H1 (cell line): ENCODE measurements at regions not wholly inside any gene's neighbourhood (a gene's known extent, or its start where the extent isn't known, plus 50 kb on each side); places are given as distances from the start of the nearest gene placed in this dataset.

Experiments used
- CTCF ChIA-PET: fragments of 300-600 bp; sonication (Branson Sonifier 250); formaldehyde crosslinking; loops from one replicate; lab custom pipeline; 2021; ENCODE audit not compliant: partially characterized antibody; lab: Charles Lee
- POLR2A ChIA-PET: fragments of 300-600 bp; sonication (Branson Sonifier 250); formaldehyde crosslinking; loops from one replicate; lab custom pipeline; 2021; ENCODE audit warnings: inconsistent platforms; ENCODE audit not compliant: partially characterized antibody; lab: Charles Lee
- DNase-seq, 2 experiments: peaks; one replicate each; pipeline versions ENCODE4 v3.0.0 to v3.0.0-alpha.2; 2010 to 2022; ENCODE audit warnings: low spot score in 2 of 2, low read depth in 1 of 2, mixed read lengths in 1 of 2
- FAIRE-seq: peaks from 2 replicates; lab custom pipeline; 2011; peaks lifted over from hg19 to GRCh38; lab: Jason Lieb, UNC
- H2AFZ ChIP-seq: 2 replicates; pipeline ENCODE4 v1.8.1; 2012; ENCODE audit warnings: low read length, inconsistent platforms
- H2AK5ac ChIP-seq: 2 replicates; pipeline ENCODE4 v1.6.1; 2013; ENCODE audit warnings: low read depth, low read length
- H2BK120ac ChIP-seq: replicated peaks from 2 replicates; pipeline ENCODE3; 2013; ENCODE audit warnings: low read depth, low read length, inconsistent platforms
- H2BK12ac ChIP-seq: 2 replicates; pipeline ENCODE4 v1.6.1; 2013; ENCODE audit warnings: low read depth, low read length
- H2BK15ac ChIP-seq: 2 replicates; pipeline ENCODE4 v1.6.1; 2013; ENCODE audit warnings: low read length
- H2BK20ac ChIP-seq: 2 replicates; pipeline ENCODE4 v1.6.1; 2013; ENCODE audit warnings: low read length
- H2BK5ac ChIP-seq: 2 replicates; pipeline ENCODE4 v1.6.1; 2013; ENCODE audit warnings: low read depth, low read length
- H3K14ac ChIP-seq: 2 replicates; pipeline ENCODE4 v1.6.1; 2013; ENCODE audit warnings: inconsistent platforms; ENCODE audit not compliant: insufficient read length
- H3K18ac ChIP-seq: 2 replicates; pipeline ENCODE4 v1.6.1; 2013; ENCODE audit warnings: low read length; ENCODE audit errors: extremely low read depth
- H3K23ac ChIP-seq: 2 replicates; pipeline ENCODE4 v1.6.1; 2013; ENCODE audit warnings: inconsistent platforms; ENCODE audit not compliant: insufficient read length
- H3K23me2 ChIP-seq: 2 replicates; pipeline ENCODE4 v1.6.1; 2013; ENCODE audit warnings: low read depth, low read length
- H3K27ac ChIP-seq: 2 replicates; pipeline ENCODE4 v1.6.1; 2011; ENCODE audit warnings: low read depth, low read length, inconsistent platforms
- H3K27me3 ChIP-seq, 4 experiments: replicated peaks in 1 of 4; 1 replicate in 1 of 4; 2 replicates in 3 of 4; pipeline versions ENCODE4 v1.6.1 to v1.8.1; 2011 to 2013; ENCODE audit warnings: low read length in 3 of 4, mild to moderate bottlenecking in 3 of 4, inconsistent platforms in 2 of 4, mixed read lengths in 2 of 4, moderate library complexity in 1 of 4; ENCODE audit not compliant: control insufficient read depth in 3 of 4, insufficient read depth in 3 of 4; ENCODE audit errors: extremely low read depth in 1 of 4
- H3K36me3 ChIP-seq, 4 experiments: 2 replicates each; pipeline versions ENCODE4 v1.6.1 to v1.8.1; 2011 to 2013; ENCODE audit warnings: mild to moderate bottlenecking in 4 of 4, low read length in 3 of 4, moderate library complexity in 2 of 4, control low read depth in 1 of 4, inconsistent platforms in 1 of 4; ENCODE audit not compliant: insufficient read depth in 4 of 4, control insufficient read depth in 2 of 4
- H3K4ac ChIP-seq: replicated peaks from 2 replicates; pipeline ENCODE3; 2013; ENCODE audit warnings: low read length, low read depth, mixed read lengths, inconsistent platforms; ENCODE audit not compliant: insufficient read length
- H3K4me1 ChIP-seq, 4 experiments: replicated peaks in 1 of 4; 1 replicate in 1 of 4; 2 replicates in 3 of 4; pipeline versions ENCODE4 v1.6.1 to v1.8.1; 2011 to 2013; ENCODE audit warnings: low read length in 3 of 4, inconsistent platforms in 2 of 4, mixed read lengths in 1 of 4; ENCODE audit not compliant: insufficient read depth in 4 of 4, control insufficient read depth in 3 of 4
- H3K4me2 ChIP-seq, 2 experiments: 2 replicates each; pipeline versions ENCODE4 v1.6.1 to v1.8.1; 2011 to 2013; ENCODE audit warnings: low read depth in 2 of 2, low read length in 2 of 2, control low read depth in 1 of 2, inconsistent platforms in 1 of 2, mild to moderate bottlenecking in 1 of 2; ENCODE audit not compliant: insufficient read depth in 1 of 2
- H3K4me3 ChIP-seq, 4 experiments: fragments of 200-600, 300-600 bp in 1 of 4; sonication (generic), shearing (Covaris generic), sonication (Bioruptor Twin) in 1 of 4; 2 replicates each; pipeline versions ENCODE4 v1.5.1 to v1.8.1; 2011 to 2016; ENCODE audit warnings: low read length in 4 of 4, low read depth in 3 of 4, control low read depth in 2 of 4, inconsistent platforms in 2 of 4, mild to moderate bottlenecking in 2 of 4, mixed read lengths in 1 of 4, moderate library complexity in 1 of 4; ENCODE audit not compliant: insufficient read depth in 2 of 4; ENCODE audit errors: extremely low read depth in 1 of 4
- H3K56ac ChIP-seq: replicated peaks from 2 replicates; pipeline ENCODE3; 2013; ENCODE audit warnings: low read depth, mild to moderate bottlenecking, mixed read lengths, low read length, inconsistent platforms; ENCODE audit not compliant: insufficient read length
- H3K79me1 ChIP-seq: 2 replicates; pipeline ENCODE4 v1.6.1; 2013; ENCODE audit warnings: low read depth, low read length, control low read depth
- H3K79me2 ChIP-seq, 2 experiments: 2 replicates each; pipeline versions ENCODE4 v1.6.1 to v1.8.1; 2012 to 2013; ENCODE audit warnings: low read length in 2 of 2, mild to moderate bottlenecking in 2 of 2, inconsistent platforms in 1 of 2; ENCODE audit not compliant: insufficient read depth in 2 of 2, control insufficient read depth in 1 of 2
- H3K9ac ChIP-seq, 4 experiments: replicated peaks in 1 of 4; 1 replicate in 1 of 4; 2 replicates in 3 of 4; pipeline versions ENCODE4 v1.6.1 to v1.8.1; 2011 to 2013; ENCODE audit warnings: low read depth in 3 of 4, low read length in 3 of 4, control low read depth in 2 of 4, mild to moderate bottlenecking in 2 of 4, moderate library complexity in 2 of 4, inconsistent platforms in 1 of 4; ENCODE audit errors: extremely low read depth in 1 of 4
- H3K9me3 ChIP-seq, 2 experiments: 2 replicates each; pipeline versions ENCODE4 v1.6.1 to v1.8.1; 2012 to 2013; ENCODE audit warnings: mild to moderate bottlenecking in 2 of 2, moderate library complexity in 2 of 2, control low read depth in 1 of 2, inconsistent platforms in 1 of 2, low read depth in 1 of 2, low read length in 1 of 2, mixed read lengths in 1 of 2; ENCODE audit not compliant: insufficient read depth in 2 of 2
- H4K20me1 ChIP-seq, 2 experiments: replicated peaks in 1 of 2; 2 replicates each; pipeline versions ENCODE3 to v1.8.1; 2011 to 2013; ENCODE audit warnings: inconsistent platforms in 2 of 2, low read length in 2 of 2, mild to moderate bottlenecking in 1 of 2; ENCODE audit not compliant: insufficient read depth in 2 of 2, control insufficient read depth in 1 of 2
- H4K5ac ChIP-seq: 2 replicates; pipeline ENCODE4 v1.6.1; 2013; ENCODE audit warnings: low read length, low read depth, mixed read lengths, inconsistent platforms; ENCODE audit not compliant: insufficient read length
- H4K8ac ChIP-seq: 2 replicates; pipeline ENCODE4 v1.8.0; 2013; ENCODE audit warnings: mild to moderate bottlenecking, moderate library complexity, low read length, inconsistent platforms; ENCODE audit not compliant: insufficient read depth; ENCODE audit errors: extremely low read depth
- H4K91ac ChIP-seq: replicated peaks from 2 replicates; pipeline ENCODE3; 2013; ENCODE audit warnings: low read length, mixed read lengths, inconsistent platforms; ENCODE audit not compliant: insufficient read length
- CTCF ChIP-seq, 3 experiments: IDR thresholded peaks; 1 replicate in 2 of 3; 2 replicates in 1 of 3; pipeline versions ENCODE4 v1.5.1 to v1.6.1; 2011; ENCODE audit warnings: low read length in 3 of 3, mild to moderate bottlenecking in 3 of 3, inconsistent platforms in 2 of 3, low read depth in 1 of 3, moderate library complexity in 1 of 3; ENCODE audit not compliant: insufficient read depth in 1 of 3; ENCODE audit errors: control extremely low read depth in 1 of 3
- KDM4A ChIP-seq: IDR thresholded peaks from one replicate; pipeline ENCODE4 v1.7.1; 2012; ENCODE audit warnings: low read depth, mild to moderate bottlenecking, moderate library complexity, low read length, inconsistent platforms; ENCODE audit not compliant: severe bottlenecking
- RAD21 ChIP-seq, 2 experiments: IDR thresholded peaks in 1 of 2; conservative IDR thresholded peaks in 1 of 2; 2 replicates each; pipeline ENCODE4 v1.6.1; 2011; ENCODE audit warnings: low read depth in 2 of 2, low read length in 2 of 2, improper control_type of control experiment in 1 of 2, inconsistent platforms in 1 of 2, mild to moderate bottlenecking in 1 of 2, moderate library complexity in 1 of 2

- Histone ChIP-seq H3K23ac (no peak overlapping the region), H4K5ac (no peak overlapping the region), H2BK20ac (no peak overlapping the region), H4K8ac (no peak overlapping the region), H3K4me2 (no peak overlapping the region), H3K79me1 (no peaks in the 10 kb centered on the region), H3K27ac (no peak overlapping the region), H3K27me3 (no peaks in the 10 kb centered on the region), H3K14ac (no peak overlapping the region), H3K79me2 (no peaks in the 10 kb centered on the region), H3K4me3 (no peak overlapping the region), H3K23me2 (no peaks in the 10 kb centered on the region), H3K9ac (no peak overlapping the region), H3K56ac (no peak overlapping the region), H3K4ac (no peak overlapping the region), H2BK120ac (no peak overlapping the region), H3K18ac (no peak overlapping the region), H4K20me1 (no peaks in the 10 kb centered on the region), H4K91ac (no peak overlapping the region), H3K9me3 (no peaks in the 10 kb centered on the region), H2AK5ac (no peak overlapping the region), H3K36me3 (no peaks in the 10 kb centered on the region), H2BK12ac (no peak overlapping the region), H3K4me1 (no peaks in the 10 kb centered on the region), H2AFZ (no peak overlapping the region), H2BK15ac (no peak overlapping the region), H2BK5ac (no peak overlapping the region)
- TF ChIP-seq CTCF (IDR thresholded peaks at IDR 0.05; ENCODE audit: control extremely low read depth in 1 of 3, insufficient read depth in 1 of 3, low read depth in 1 of 3, low read length in 3 of 3) (peak; percentile 41 to 67 (median 56)), RAD21 (IDR thresholded peaks at IDR 0.05 in 1 of 2, conservative IDR thresholded peaks at IDR 0.05 in 1 of 2; ENCODE audit: low read depth in 2 of 2, low read length in 2 of 2) (peak; percentile 75 to 84), KDM4A (no peak)
- FAIRE-seq (no peak), DNase-seq (no peak)
- CTCF ChIA-PET: interaction anchor here (0.7 to 2.1 kb wide), 12 partner anchors 8 to 469 kb away, joined by 3 to 12 read pairs (median 3); no protein-coding TSS in a partner anchor
- POLR2A ChIA-PET: interaction anchor here (0.6 kb wide), 1 partner anchor 469 kb away, joined by 3 read pairs; no protein-coding TSS in a partner anchor
Observed at GRCh38 chr12:90013409-90013808, 304.8 kb upstream of the ATP2B1 start.
